NAMALWA (cell line): ENCODE measurements at regions not wholly inside any gene's neighbourhood (a gene's known extent, or its start where the extent isn't known, plus 50 kb on each side); places are given as distances from the start of the nearest gene placed in this dataset.

Experiments
- DNase-seq: peaks from one replicate; pipeline ENCODE4 v3.0.0-alpha.2; 2015; ENCODE audit warnings: low spot score

- DNase-seq, result no peak
These were observed 86.4 kb upstream of the C1QTNF9B start for GRCh38 chr13:23983671-23984070.

GRCh38 chr13:23984546-23984945, 87.2 kb upstream of the C1QTNF9B start:
- no peak for DNase-seq

- DNase-seq, result no peak
These were observed 87.8 kb upstream of the C1QTNF9B start for GRCh38 chr13:23985060-23985459.

GRCh38 chr13:23985839-23986238, 88.5 kb upstream of the C1QTNF9B start:
- no peak for DNase-seq

- no peak for DNase-seq
These were observed 89.3 kb upstream of the C1QTNF9B start for GRCh38 chr13:23986619-23987018.

GRCh38 chr13:23987331-23987894, 90.1 kb upstream of the C1QTNF9B start:
- no peak for DNase-seq

GRCh38 chr13:23988546-23989122, 91.3 kb upstream of the C1QTNF9B start:
- DNase-seq, result no peak

GRCh38 chr13:23990455-23990854, 93.2 kb upstream of the C1QTNF9B start:
- DNase-seq, result no peak

GRCh38 chr13:23991119-23991518, 93.8 kb upstream of the C1QTNF9B start:
- no peak for DNase-seq

GRCh38 chr13:23992781-23993679, 95.7 kb upstream of the C1QTNF9B start:
- DNase-seq, result no peak

GRCh38 chr13:23993680-23993985, 96.3 kb upstream of the C1QTNF9B start:
- no peak for DNase-seq

GRCh38 chr13:23995283-23996073, 98.2 kb upstream of the C1QTNF9B start:
- no peak for DNase-seq

GRCh38 chr13:23996456-23996855, 99.2 kb upstream of the C1QTNF9B start:
- DNase-seq, result no peak

GRCh38 chr13:23999424-23999823, 102.1 kb upstream of the C1QTNF9B start:
- no peak for DNase-seq

GRCh38 chr13:24002206-24002815, 105.0 kb upstream of the C1QTNF9B start:
- DNase-seq, result no peak

- DNase-seq, result no peak
These were observed 107.0 kb upstream of the C1QTNF9B start for GRCh38 chr13:24004142-24004899.

GRCh38 chr13:24004971-24005370, 107.7 kb upstream of the C1QTNF9B start:
- no peak for DNase-seq

- no peak for DNase-seq
These were observed 108.5 kb upstream of the C1QTNF9B start for GRCh38 chr13:24005755-24006281.

GRCh38 chr13:24006520-24007248, 109.4 kb upstream of the C1QTNF9B start:
- no peak for DNase-seq

- DNase-seq, result no peak
These were observed 110.8 kb upstream of the C1QTNF9B start for GRCh38 chr13:24007979-24008620.
